Liver (tissue), 8 donors: ENCODE measurements at regions not wholly inside any gene's neighbourhood (a gene's known extent, or its start where the extent isn't known, plus 50 kb on each side); places are given as distances from the start of the nearest gene placed in this dataset.

ENCODE experiments used
- DNase-seq: peaks from one replicate; pipeline ENCODE4 v3.0.0-alpha.2; 2017; ENCODE audit warnings: low spot score
- H3K27ac ChIP-seq, 2 donors: one replicate each; pipeline ENCODE4 v1.7.0; 2013; ENCODE audit warnings: inconsistent platforms in 2 of 2, low read length in 2 of 2, control low read depth in 1 of 2, low read depth in 1 of 2, mild to moderate bottlenecking in 1 of 2
- H3K27me3 ChIP-seq, 4 donors: one replicate each; pipeline versions ENCODE4 v1.6.1 to v1.7.0; 2013; ENCODE audit warnings: low read length in 3 of 4, inconsistent platforms in 1 of 4, mild to moderate bottlenecking in 1 of 4, moderate library complexity in 1 of 4; ENCODE audit not compliant: control insufficient read depth in 4 of 4, insufficient read depth in 4 of 4
- H3K36me3 ChIP-seq, 4 donors: one replicate each; pipeline versions ENCODE4 v1.6.1 to v1.7.0; 2013; ENCODE audit warnings: low read length in 3 of 4, mild to moderate bottlenecking in 3 of 4, low read depth in 1 of 4, moderate library complexity in 1 of 4; ENCODE audit not compliant: control insufficient read depth in 4 of 4, insufficient read depth in 3 of 4
- H3K4me1 ChIP-seq, 4 donors: one replicate each; pipeline versions ENCODE4 v1.6.1 to v1.7.0; 2013; ENCODE audit warnings: low read length in 3 of 4, mild to moderate bottlenecking in 3 of 4, moderate library complexity in 1 of 4; ENCODE audit not compliant: control insufficient read depth in 4 of 4, insufficient read depth in 4 of 4
- H3K4me3 ChIP-seq, 3 donors: one replicate each; pipeline versions ENCODE4 v1.6.1 to v1.7.0; 2013; ENCODE audit warnings: low read length in 3 of 3, control low read depth in 1 of 3, low read depth in 1 of 3, mild to moderate bottlenecking in 1 of 3
- H3K9ac ChIP-seq, 2 donors: one replicate each; pipeline ENCODE4 v1.7.0; 2013; ENCODE audit warnings: low read length in 2 of 2, mild to moderate bottlenecking in 2 of 2, moderate library complexity in 2 of 2, control low read depth in 1 of 2, low read depth in 1 of 2
- H3K9me3 ChIP-seq, 4 donors: one replicate each; pipeline versions ENCODE4 v1.6.1 to v1.7.0; 2013; ENCODE audit warnings: low read length in 3 of 4; ENCODE audit not compliant: control insufficient read depth in 4 of 4
- EGR1 ChIP-seq, 2 donors: IDR thresholded peaks; 2 replicates each; pipeline ENCODE4 v1.6.1; 2016 to 2018; ENCODE audit warnings: antibody characterized with exemption in 2 of 2, low read depth in 2 of 2
- FOXA1 ChIP-seq: IDR thresholded peaks from 2 replicates; pipeline ENCODE4 v1.6.1; 2016; ENCODE audit warnings: antibody characterized with exemption
- FOXA2 ChIP-seq: IDR thresholded peaks from 2 replicates; pipeline ENCODE4 v1.6.1; 2016; ENCODE audit warnings: antibody characterized with exemption
- GABPA ChIP-seq, 2 donors: IDR thresholded peaks in 1 of 2; conservative IDR thresholded peaks in 1 of 2; 2 replicates each; pipeline ENCODE4 v1.6.1; 2016; ENCODE audit warnings: antibody characterized with exemption in 2 of 2, mild to moderate bottlenecking in 1 of 2, moderate library complexity in 1 of 2
- HNF4A ChIP-seq, 2 donors: conservative IDR thresholded peaks; 2 replicates each; pipeline ENCODE4 v1.6.1; 2016; ENCODE audit warnings: antibody characterized with exemption in 2 of 2, mild to moderate bottlenecking in 2 of 2
- HNF4G ChIP-seq: IDR thresholded peaks from 2 replicates; pipeline ENCODE4 v1.6.1; 2016; ENCODE audit warnings: antibody characterized with exemption
- NR2F2 ChIP-seq: IDR thresholded peaks from 2 replicates; pipeline ENCODE4 v1.6.1; 2016; ENCODE audit warnings: antibody characterized with exemption
- RAD21 ChIP-seq, 2 donors: IDR thresholded peaks; 2 replicates each; pipeline ENCODE4 v1.6.1; 2016; ENCODE audit warnings: antibody characterized with exemption in 2 of 2, mild to moderate bottlenecking in 2 of 2
- SP1 ChIP-seq: IDR thresholded peaks from 2 replicates; pipeline ENCODE4 v1.6.1; 2018; ENCODE audit warnings: antibody characterized with exemption, mild to moderate bottlenecking
- YY1 ChIP-seq: IDR thresholded peaks from 2 replicates; pipeline ENCODE4 v1.6.1; 2016; ENCODE audit warnings: antibody characterized with exemption, mild to moderate bottlenecking
- WGBS: extraction: QIAGEN DNeasy Blood & Tissue Kit; methylation state at CpG from one replicate; pipeline ENCODE4 v1.1.7; 2013; 5-methylcytosine and 5-hydroxymethylcytosine counted together
- TF ChIP-seq, protein P1 (sequence below): IDR thresholded peaks from 2 replicates; pipeline ENCODE4 v1.6.1; 2016; ENCODE audit warnings: antibody characterized with exemption, mild to moderate bottlenecking
- TF ChIP-seq, protein P2 (sequence below): IDR thresholded peaks from 2 replicates; pipeline ENCODE4 v1.6.1; 2016; ENCODE audit warnings: antibody characterized with exemption
- TF ChIP-seq, protein P3 (sequence below): IDR thresholded peaks from 2 replicates; pipeline ENCODE4 v1.6.1; 2016; ENCODE audit warnings: antibody characterized with exemption
- TF ChIP-seq, protein P4 (sequence below): fragments of 150-350 bp; IDR thresholded peaks from 2 replicates; pipeline ENCODE4 v1.5.1; 2017; ENCODE audit warnings: improper control_type of control experiment, low read depth, low read length; ENCODE audit not compliant: missing input control
- TF ChIP-seq, protein P5 (sequence below): IDR thresholded peaks from 2 replicates; pipeline ENCODE4 v1.6.1; 2016; ENCODE audit warnings: antibody characterized with exemption
- donor health status: healthy.
- donor health status: healthy.
- donor health status: healthy.
- donor health status: healthy.
- donor health status: healthy.

DNA sequence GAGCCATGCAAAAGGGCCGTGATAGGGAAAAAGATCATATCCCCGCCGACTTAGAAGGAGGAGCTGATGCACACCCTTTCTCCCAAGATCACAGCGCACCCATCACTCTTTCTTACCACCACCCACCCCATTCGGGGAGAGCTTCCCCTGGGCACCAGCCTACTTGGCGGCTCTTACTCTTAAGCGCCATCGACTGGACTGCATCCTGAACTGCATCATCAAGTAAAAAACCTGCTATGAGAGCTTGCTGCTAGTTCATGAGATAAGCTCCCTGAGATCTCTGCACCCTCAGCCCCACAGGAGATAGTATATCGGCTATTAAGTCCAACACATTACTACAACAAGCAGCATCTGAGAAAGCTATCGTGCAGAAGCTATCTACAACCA, 125.1 kb downstream of the BARHL2 start:
- Histone ChIP-seq H3K9me3 (peaks cover 0 to 8% (median 2%) of the 10 kb centered on the region in 4 donors), H3K36me3 (no peaks in the 10 kb centered on the region), H3K27me3 (peaks cover 0 to 13% (median under 1%) of the 10 kb centered on the region in 4 donors), H3K9ac (no peak overlapping the region), H3K4me1 (no peaks in the 10 kb centered on the region), H3K4me3 (no peak overlapping the region), H3K27ac (no peak overlapping the region)
- DNase-seq, result no peak
- WGBS, result 57% methylated on average over 10 of the region's 10 CpGs
- no peak for TF ChIP-seq HNF4G
- TF ChIP-seq, protein P1, sequence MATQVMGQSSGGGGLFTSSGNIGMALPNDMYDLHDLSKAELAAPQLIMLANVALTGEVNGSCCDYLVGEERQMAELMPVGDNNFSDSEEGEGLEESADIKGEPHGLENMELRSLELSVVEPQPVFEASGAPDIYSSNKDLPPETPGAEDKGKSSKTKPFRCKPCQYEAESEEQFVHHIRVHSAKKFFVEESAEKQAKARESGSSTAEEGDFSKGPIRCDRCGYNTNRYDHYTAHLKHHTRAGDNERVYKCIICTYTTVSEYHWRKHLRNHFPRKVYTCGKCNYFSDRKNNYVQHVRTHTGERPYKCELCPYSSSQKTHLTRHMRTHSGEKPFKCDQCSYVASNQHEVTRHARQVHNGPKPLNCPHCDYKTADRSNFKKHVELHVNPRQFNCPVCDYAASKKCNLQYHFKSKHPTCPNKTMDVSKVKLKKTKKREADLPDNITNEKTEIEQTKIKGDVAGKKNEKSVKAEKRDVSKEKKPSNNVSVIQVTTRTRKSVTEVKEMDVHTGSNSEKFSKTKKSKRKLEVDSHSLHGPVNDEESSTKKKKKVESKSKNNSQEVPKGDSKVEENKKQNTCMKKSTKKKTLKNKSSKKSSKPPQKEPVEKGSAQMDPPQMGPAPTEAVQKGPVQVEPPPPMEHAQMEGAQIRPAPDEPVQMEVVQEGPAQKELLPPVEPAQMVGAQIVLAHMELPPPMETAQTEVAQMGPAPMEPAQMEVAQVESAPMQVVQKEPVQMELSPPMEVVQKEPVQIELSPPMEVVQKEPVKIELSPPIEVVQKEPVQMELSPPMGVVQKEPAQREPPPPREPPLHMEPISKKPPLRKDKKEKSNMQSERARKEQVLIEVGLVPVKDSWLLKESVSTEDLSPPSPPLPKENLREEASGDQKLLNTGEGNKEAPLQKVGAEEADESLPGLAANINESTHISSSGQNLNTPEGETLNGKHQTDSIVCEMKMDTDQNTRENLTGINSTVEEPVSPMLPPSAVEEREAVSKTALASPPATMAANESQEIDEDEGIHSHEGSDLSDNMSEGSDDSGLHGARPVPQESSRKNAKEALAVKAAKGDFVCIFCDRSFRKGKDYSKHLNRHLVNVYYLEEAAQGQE, result no peak
- TF ChIP-seq GABPA (IDR thresholded peaks at IDR 0.05 in 1 of 2, conservative IDR thresholded peaks at IDR 0.05 in 1 of 2), result no peak
- TF ChIP-seq YY1, result no peak

DNA sequence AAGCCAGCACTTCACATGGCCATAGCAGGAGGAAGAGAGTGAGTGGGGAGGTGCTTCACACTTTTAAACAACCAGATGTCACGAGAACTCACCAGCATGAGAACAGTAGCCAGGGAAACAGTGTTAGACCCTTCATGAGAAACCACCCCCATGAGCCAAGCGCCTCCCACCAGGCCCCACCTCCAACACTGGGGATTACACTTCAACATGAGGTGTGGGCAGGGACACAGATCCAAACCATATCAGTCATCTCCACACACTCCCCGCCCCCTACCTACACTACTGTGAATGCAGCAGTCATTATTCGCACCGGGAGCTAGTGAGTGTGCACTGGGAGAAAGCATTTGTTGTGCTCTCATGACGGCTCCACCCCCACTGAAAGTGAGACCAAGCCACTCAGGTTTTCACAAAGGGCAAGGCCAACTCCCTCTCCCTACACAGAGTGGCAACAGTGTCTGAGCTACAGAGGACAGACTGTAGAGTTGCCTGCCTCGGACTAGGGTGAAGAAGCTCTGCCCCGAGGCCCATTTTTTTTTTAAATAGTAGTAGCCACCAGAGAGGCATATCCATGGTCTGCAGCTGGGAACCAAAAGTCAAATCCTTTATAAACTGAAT, 125.6 kb downstream of the BARHL2 start:
- Histone ChIP-seq H3K27me3 (peaks cover 0 to 13% (median under 1%) of the 10 kb centered on the region in 4 donors), H3K36me3 (no peaks in the 10 kb centered on the region), H3K4me1 (no peaks in the 10 kb centered on the region), H3K9me3 (peaks cover 0 to 8% (median 1%) of the 10 kb centered on the region in 4 donors), H3K27ac (no peak overlapping the region), H3K9ac (no peak overlapping the region), H3K4me3 (no peak overlapping the region)
- TF ChIP-seq, protein P2, sequence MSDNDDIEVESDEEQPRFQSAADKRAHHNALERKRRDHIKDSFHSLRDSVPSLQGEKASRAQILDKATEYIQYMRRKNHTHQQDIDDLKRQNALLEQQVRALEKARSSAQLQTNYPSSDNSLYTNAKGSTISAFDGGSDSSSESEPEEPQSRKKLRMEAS, result no peak
- TF ChIP-seq SP1 (no peak), HNF4A (conservative IDR thresholded peaks at IDR 0.05) (no peak), HNF4G (no peak), EGR1 (IDR thresholded peaks at IDR 0.05; ENCODE audit: low read depth in 2 of 2) (no peak), FOXA1 (no peak), NR2F2 (no peak), YY1 (no peak)
- TF ChIP-seq, protein P3, sequence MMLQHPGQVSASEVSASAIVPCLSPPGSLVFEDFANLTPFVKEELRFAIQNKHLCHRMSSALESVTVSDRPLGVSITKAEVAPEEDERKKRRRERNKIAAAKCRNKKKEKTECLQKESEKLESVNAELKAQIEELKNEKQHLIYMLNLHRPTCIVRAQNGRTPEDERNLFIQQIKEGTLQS, result no peak
- TF ChIP-seq, protein P4, sequence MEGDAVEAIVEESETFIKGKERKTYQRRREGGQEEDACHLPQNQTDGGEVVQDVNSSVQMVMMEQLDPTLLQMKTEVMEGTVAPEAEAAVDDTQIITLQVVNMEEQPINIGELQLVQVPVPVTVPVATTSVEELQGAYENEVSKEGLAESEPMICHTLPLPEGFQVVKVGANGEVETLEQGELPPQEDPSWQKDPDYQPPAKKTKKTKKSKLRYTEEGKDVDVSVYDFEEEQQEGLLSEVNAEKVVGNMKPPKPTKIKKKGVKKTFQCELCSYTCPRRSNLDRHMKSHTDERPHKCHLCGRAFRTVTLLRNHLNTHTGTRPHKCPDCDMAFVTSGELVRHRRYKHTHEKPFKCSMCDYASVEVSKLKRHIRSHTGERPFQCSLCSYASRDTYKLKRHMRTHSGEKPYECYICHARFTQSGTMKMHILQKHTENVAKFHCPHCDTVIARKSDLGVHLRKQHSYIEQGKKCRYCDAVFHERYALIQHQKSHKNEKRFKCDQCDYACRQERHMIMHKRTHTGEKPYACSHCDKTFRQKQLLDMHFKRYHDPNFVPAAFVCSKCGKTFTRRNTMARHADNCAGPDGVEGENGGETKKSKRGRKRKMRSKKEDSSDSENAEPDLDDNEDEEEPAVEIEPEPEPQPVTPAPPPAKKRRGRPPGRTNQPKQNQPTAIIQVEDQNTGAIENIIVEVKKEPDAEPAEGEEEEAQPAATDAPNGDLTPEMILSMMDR, result no peak
- no peak for DNase-seq
- WGBS, result 67% methylated on average over 8 of the region's 8 CpGs

DNA sequence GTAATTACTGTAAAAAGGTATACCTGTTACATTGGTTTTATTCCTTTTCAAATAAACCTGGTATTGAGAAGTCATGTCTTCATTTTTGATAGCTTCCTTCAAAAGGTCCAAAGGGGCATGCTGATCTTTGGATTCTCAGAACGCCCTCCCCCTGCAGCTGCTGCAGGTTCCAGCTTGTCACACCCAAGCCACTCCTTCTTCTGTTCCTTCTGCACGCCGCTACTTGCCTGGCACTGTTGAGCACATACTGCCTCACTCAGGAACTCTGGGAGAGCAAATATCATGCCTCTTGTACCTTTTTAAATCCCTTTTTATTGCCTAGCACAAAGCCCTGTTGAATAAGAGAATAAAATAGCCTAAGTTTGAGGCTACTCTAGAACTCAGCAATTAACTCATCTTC, 136.9 kb downstream of the BARHL2 start:
- TF ChIP-seq, protein P5, sequence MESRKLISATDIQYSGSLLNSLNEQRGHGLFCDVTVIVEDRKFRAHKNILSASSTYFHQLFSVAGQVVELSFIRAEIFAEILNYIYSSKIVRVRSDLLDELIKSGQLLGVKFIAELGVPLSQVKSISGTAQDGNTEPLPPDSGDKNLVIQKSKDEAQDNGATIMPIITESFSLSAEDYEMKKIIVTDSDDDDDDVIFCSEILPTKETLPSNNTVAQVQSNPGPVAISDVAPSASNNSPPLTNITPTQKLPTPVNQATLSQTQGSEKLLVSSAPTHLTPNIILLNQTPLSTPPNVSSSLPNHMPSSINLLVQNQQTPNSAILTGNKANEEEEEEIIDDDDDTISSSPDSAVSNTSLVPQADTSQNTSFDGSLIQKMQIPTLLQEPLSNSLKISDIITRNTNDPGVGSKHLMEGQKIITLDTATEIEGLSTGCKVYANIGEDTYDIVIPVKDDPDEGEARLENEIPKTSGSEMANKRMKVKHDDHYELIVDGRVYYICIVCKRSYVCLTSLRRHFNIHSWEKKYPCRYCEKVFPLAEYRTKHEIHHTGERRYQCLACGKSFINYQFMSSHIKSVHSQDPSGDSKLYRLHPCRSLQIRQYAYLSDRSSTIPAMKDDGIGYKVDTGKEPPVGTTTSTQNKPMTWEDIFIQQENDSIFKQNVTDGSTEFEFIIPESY, result no peak
- TF ChIP-seq, protein P2, result no peak
- TF ChIP-seq, protein P4, result no peak
- no peak for TF ChIP-seq RAD21 (IDR thresholded peaks at IDR 0.05)
- TF ChIP-seq FOXA1, result no peak
- no peak for TF ChIP-seq FOXA2
- TF ChIP-seq, protein P3, result no peak
- 64% methylated on average over 3 of the region's 3 CpGs for WGBS
- H3K4me3 ChIP-seq, result no peak overlapping the region

More for the DNA sequence above, 136.9 kb downstream of the BARHL2 start:
- no peaks in the 10 kb centered on the region for H3K4me1 ChIP-seq
- H3K9ac ChIP-seq, result no peak overlapping the region
- H3K27me3 ChIP-seq, result no peaks in the 10 kb centered on the region
- no peak overlapping the region for H3K27ac ChIP-seq
- no peaks in the 10 kb centered on the region for H3K36me3 ChIP-seq
- DNase-seq, result no peak
- no peaks in the 10 kb centered on the region for H3K9me3 ChIP-seq
